ENCODE measurements at regions not wholly inside any gene's neighbourhood (a gene's known extent, or its start where the extent isn't known, plus 50 kb on each side); places are given as distances from the start of the nearest gene placed in this dataset.
"Not testable (repeated sequence)": the region's sequence is repeated elsewhere in the genome, so short reads cannot be mapped to it uniquely, and the experiment has no call there.

DNA sequence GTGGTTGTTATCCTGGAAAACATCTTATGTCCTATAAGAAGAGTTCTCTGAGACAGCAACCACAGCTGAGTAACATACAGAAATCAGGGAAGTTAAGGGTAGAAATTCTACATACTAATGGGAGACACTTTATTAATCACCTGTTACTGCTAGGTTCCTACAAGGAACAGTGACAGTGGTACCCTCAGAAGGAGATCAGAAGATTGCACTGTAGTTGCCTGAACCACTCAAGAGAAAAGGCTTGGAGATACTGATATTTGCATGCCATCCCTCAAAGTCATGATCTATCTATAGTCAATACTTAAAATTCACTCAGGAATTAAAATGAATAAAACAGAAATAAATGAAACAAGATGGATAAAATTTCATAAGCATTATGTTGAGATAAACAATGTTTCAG, 136.0 kb downstream of the LMLN start:
- DNase-seq (ENCODE audit: low spot score), result no peak

DNA sequence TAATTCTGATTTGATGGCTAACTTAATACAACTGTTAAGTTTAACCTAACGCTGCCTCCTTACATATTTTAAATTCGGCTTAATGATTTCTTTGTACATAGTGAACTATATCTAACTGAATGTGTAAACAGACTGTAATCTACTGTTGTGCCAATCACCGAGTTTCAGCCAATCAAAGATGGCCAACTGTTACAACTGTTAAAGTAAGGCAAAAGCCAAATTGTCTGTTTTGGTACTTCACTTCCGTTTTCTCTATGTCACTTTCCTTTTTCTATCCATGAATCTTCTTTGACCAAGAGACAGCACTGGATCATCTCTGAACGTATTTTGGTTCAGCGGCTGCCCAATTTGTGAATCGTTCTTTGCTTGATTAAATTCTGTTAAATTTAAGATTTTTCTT, 137.0 kb downstream of the LMLN start:
- DNase-seq (ENCODE audit: low spot score), result no peak

DNA sequence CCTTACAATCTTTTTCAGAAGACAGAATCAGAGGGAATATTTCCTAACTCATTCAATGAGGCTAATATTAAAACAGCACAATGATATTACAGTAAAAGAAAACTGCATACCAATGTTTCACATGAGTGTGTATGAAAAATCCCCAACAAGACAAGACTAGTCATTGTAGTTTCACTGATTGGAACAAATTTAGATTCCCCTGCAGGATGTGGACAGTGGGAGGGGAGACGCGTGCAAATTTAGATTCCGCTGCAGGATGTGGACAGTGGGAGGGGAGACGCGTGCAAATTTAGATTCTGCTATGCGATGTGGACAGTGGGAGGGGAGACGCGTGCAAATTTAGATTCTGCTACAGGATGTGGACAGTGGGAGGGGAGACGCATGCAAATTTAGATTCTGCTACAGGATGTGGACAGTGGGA, 138.7 kb downstream of the LMLN start:
- not testable (repeated sequence) for DNase-seq (ENCODE audit: low spot score)

GRCh38 chr3:198103070-198103469, 143.1 kb downstream of the LMLN start:
- not testable (repeated sequence) for DNase-seq (ENCODE audit: low spot score)

DNA sequence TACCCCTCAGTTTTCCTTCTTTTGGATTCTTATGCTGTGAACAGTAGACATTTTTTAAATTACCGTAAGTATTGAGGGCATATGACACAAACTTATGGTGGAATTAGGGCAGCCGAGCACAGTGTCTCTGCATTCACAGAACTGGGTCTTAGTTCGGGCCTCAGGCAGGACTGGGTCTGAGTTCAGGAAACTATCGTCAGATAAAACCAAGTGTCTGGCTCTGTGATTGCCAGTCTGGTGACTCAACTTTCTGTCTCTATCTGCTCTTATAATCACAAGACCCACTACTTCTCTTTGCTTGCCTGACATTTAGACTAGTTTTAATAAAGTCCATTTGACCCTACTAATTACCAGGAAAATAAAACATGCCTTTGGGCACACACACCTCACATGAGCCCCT, 146.2 kb downstream of the LMLN start:
- DNase-seq (ENCODE audit: low spot score), result no peak

- no peak for DNase-seq (ENCODE audit: low spot score)
Measured at GRCh38 chr3:198107840-198108734, 148.1 kb downstream of the LMLN start.

GRCh38 chr3:198109883-198110282, 149.9 kb downstream of the LMLN start:
- DNase-seq (ENCODE audit: low spot score), result no peak

DNA sequence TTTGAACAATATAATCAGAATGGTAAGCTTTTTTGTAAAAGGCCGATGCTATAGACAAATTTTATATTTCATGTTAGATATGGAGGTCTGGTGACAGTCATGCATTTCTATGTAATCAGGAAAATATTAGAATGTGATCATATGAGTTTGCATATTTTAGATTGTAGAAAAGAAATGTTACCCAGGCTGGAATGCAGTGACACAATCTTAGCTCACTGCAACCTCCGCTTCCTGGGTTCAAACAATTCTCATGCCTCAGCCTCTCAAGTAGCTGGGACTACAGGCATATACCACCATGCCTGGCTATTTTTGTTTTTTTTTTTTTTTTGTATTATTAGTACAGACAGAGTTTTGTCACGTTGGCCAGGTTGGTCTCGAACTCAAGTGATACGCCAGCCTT, 152.0 kb downstream of the LMLN start:
- no peak for DNase-seq (ENCODE audit: low spot score)

DNA sequence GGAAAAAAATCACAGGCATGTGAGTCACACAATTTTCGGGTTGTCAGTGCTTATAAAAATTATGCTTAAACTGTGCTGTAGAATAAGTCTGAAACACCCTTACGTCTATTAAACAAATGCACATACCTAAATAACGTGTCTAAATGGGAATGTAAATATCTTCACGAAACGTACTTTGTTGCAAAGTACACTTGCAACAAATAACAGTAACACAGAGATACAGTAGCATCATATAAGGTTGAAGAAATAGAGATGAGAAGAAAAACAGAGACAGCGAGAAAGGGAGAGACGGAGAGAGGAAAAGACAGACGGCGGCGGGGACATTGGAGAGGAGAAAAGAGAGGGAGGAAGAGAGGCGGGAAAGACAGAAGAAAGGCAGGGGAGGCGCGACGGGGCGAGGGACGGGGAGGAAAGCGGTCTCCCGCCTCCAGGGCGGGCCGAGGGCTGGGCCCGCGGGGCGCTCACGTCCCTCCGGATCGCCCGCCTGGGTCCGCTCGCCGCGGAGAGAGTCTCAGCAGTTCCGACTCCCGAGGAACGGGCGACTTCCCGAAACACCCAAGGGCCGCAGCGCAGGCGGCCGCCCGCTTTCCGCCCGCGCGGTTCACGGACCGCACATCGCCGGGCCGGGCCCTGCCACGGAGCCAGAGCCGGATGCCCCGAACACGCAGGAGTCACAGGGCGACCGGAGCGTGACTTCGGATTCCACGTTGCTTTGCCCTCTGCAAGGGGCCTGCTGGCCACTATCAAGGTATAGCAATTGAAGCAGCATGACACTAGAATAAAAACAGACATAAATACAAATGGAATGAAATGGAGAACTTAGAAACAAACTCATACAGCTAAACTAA, 153.4 kb downstream of the LMLN start:
- no peak for DNase-seq (ENCODE audit: low spot score)

GRCh38 chr3:198114516-198114915, 154.5 kb downstream of the LMLN start:
- not testable (repeated sequence) for DNase-seq (ENCODE audit: low spot score)

GRCh38 chr3:198122184-198122583, 162.2 kb downstream of the LMLN start:
- DNase-seq (ENCODE audit: low spot score), result not testable (repeated sequence)

GRCh38 chr3:198137038-198137835, 177.2 kb downstream of the LMLN start:
- not testable (repeated sequence) for DNase-seq (ENCODE audit: low spot score)

DNA sequence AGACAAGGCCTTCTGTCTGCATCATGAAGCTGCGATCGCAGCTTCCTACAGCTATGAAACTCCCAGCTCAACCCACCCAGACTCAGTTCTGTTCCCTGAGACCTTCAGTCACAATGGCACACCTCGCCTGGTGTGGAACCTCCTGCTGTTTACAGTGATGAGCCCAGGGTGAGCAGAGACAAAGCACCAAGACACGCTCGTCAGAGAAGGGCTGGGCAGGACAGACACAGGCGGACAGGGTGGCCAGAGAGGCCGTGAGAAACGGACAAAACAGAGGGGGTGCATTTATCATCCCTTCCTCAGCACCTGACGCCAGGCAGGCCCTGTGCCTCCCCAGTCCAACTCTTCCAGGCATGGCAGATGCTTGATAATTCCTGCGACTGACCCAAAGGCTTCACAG, 178.2 kb downstream of the LMLN start:
- not testable (repeated sequence) for DNase-seq (ENCODE audit: low spot score)

DNA sequence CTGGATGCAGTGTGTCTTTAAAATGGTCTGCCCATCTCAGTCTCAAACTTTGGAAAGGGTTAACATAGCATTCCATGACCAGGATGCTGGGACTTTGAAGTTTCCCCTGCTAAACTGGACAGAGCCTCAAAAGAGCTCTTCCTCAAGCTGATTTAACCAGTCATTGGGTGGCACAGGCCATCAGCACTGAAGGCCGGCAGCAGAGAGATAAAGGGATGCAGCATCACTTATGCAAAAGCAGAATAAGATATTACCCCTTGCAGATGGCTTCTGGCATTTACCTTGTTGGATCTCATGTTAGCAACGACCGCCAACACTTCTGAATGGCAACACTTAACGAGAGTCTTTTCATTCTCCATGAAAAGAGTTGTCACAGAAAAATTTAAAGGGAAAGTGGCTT, 179.0 kb downstream of the LMLN start:
- DNase-seq (ENCODE audit: low spot score), result not testable (repeated sequence)

DNA sequence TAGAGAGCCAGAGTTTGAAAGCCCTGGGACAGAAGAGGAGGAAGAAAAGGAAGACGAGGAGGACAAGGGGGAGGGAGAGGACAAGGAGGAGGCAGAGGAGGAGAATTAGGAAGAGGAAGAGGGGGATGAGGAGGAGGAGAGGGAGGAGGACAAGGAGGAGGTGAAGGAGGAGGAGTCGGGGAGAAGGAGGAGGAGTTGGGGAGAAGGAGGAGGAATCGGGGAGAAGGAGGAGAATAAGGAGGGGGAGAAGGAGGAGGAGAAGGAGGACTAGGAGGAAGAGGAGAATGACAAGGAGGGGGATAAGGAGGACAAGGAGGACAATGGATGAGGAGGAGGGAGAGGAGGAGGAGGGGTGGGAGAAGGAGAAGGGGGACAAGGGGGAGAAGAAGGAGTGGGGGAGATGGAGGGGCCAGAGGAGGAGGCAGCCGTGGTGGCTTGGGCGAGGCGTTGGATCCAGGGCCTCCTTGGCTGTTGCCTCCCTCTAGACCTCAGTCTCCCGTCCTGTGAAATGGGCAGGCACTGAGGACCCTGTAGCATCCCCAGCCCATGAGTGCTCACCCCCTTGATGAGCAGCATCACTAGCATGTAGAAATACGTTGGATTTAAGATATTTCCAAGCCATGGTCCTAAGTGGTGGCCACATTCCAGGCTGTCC, 179.6 kb downstream of the LMLN start:
- not testable (repeated sequence) for DNase-seq (ENCODE audit: low spot score)

DNA sequence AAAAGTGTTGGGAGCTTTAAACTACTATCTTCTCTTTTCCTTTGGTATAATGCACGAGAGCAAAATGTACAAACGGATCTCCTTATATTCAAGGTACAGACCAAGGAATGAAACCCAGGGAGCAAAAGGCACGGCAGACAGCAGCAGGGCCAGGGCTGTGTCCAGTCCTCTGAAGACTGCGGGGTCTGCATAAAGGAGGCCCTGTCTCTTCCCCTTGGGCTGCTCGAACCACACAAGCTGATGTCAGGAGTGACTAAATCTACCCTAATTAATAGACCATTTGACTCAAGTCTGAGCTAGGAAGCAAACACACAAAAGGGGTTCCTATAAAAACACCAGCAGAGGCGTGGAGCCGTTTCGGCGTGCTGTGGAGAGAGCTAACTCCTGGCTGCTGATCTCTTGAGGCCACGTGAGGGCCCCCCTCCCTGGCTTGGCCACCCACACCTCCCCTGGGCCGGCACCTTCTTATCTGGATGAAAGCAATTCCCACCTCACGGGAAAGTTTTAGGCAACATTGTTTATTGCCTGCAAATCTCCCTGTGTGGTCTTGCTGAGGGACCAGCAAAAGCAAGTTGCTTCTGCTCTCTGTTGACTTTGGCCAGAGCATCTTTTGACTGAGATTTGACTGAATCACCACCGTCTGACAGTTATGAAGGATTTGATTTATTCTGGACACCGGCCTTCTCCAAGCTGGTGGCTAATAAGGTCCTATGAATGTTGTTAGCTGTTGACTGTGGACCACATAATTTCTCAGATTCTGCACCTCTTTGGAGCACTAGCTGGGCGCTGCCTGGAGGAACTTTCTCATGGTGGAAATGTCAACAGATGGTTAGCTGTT, 183.5 kb downstream of the LMLN start:
- not testable (repeated sequence) for DNase-seq (ENCODE audit: low spot score)

GRCh38 chr3:198145231-198145784, 185.3 kb downstream of the LMLN start:
- not testable (repeated sequence) for DNase-seq (ENCODE audit: low spot score)

GRCh38 chr3:198146070-198146469, 186.1 kb downstream of the LMLN start:
- DNase-seq (ENCODE audit: low spot score), result not testable (repeated sequence)

DNA sequence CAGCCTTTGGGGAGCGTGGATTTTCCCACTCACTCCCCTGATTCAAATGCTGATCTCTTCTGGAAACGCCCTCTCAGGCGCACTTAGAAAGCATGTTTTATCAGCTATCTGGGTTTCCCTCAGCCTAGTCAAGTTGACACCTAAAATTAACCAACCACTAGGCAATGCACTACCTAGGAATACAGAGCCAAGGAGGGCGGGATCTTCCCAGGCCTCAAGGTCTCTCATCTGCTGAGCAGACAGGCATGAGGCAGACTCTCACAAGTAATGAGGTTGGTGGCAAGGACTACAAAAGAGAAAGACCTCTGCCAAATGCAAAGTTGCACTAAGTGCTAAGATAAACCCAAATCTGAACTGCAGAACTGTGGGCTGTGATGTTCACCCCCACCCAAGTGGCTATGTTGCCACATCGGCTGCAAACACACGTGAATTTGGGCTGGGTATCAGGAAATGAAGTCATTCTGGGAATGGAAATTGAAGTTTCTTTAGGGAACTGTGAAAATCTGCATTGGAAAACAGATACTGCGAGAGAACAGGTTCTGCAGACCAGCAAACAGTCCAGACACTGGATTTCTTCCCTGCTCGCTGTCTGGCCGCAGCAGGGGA, 186.6 kb downstream of the LMLN start:
- DNase-seq (ENCODE audit: low spot score), result not testable (repeated sequence)

DNA sequence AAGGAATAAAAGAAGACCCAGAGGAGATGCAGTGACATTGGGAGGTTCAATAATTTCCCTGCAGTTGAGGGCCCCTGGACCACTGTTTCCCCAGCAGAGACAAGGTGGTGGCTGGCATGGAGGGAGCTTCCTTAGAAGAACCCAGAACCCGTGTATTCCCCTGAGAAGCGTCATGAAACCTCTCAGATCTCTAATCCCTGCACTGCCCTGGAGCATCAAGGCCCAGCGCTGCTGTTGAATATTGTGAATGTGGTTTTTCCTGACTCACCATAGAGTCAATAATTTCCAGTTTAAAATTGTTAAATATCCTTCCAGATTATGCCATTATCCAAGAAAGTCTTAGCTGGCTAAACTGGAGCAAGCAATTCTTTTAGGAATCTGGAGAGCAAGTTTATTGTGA, 187.2 kb downstream of the LMLN start:
- not testable (repeated sequence) for DNase-seq (ENCODE audit: low spot score)

All from AG08395 (cell line).